GM13976 (cell line): ENCODE measurements at regions not wholly inside any gene's neighbourhood (a gene's known extent, or its start where the extent isn't known, plus 50 kb on each side); places are given as distances from the start of the nearest gene placed in this dataset.

Experiments
- DNase-seq: peaks from one replicate; pipeline ENCODE4 v3.0.0; 2012; ENCODE audit warnings: low spot score
- CTCF ChIP-seq: IDR thresholded peaks from 2 replicates; pipeline ENCODE4 v1.5.1; 2012; ENCODE audit warnings: borderline replicate concordance, mild to moderate bottlenecking; ENCODE audit not compliant: insufficient read depth; ENCODE audit errors: extremely low read depth, missing control alignments, control extremely low read depth
- in situ Hi-C: fragments of 300-500 bp; cut with MboI; formaldehyde crosslinking; loops from one replicate; pipeline ENCODE4 v1.12.0; 2022; ENCODE audit warnings: low sequenced_read_pairs, mixed read lengths, inconsistent platforms; ENCODE audit not compliant: unreplicated experiment

DNA sequence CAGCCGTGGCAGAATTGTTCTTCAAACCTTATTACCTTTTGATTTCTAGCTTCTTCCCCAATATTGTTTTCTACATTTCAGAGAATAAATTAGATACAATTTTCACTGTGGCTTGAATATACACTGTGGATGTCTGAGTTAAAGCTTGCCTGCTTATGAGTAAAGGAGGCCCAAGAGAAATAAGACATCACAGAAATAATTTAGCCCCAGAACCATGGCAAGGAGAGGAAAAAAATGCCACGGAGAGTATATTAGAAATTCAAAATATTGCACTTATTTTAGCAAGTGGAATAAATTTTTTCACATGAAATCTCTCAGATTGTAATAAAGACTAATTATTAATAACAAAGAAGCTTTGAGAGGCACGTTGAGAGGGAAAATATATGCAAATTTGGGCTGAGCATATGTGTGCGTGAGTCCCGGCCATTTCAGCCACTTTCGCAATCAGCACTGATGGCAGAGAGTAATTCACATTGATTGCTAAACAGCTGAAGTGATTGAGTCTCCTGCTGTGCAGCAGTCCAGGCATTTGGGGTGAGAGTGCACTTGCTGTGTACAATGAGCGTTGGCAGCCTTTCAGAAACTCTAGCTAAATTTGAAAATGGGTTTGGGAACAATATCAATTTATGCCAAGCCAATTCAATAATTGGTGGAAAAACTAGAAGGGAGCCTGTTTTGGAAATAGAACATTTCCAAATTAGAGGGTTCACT is 596.0 kb downstream of the EPM2A start:
- DNase-seq, result no peak
- in situ Hi-C loops, result no loop called here

GRCh38 chr6:145139895-145140294 is 595.4 kb downstream of the EPM2A start:
- TF ChIP-seq CTCF, result no peak
- in situ Hi-C loops, result no loop called here
- no peak for DNase-seq

More for the DNA sequence above, 596.0 kb downstream of the EPM2A start:
- TF ChIP-seq CTCF, result no peak

GRCh38 chr6:145141572-145141971 is 593.7 kb downstream of the EPM2A start:
- DNase-seq, result no peak
- TF ChIP-seq CTCF, result no peak
- in situ Hi-C loops, result no loop called here

DNA sequence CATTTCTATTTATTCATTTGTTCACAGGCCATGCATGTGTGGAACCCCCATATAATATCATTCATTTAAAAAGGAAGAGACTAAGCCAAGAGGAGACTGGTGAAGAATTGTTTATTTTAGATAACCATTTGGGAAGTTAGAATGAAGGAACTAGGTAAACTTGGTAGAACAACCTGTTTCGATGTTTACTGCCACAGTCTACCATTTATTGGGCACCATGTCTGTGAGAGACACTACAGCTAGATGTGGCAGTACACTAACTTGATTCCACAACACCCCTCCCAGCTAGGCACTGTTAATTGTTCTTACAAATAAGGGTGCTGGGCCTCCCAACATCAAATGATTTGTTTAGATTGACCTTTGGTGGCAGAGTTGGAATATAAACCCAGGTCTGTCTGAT is 592.4 kb downstream of the EPM2A start:
- DNase-seq, result no peak
- TF ChIP-seq CTCF, result no peak
- in situ Hi-C loops, result no loop called here

DNA sequence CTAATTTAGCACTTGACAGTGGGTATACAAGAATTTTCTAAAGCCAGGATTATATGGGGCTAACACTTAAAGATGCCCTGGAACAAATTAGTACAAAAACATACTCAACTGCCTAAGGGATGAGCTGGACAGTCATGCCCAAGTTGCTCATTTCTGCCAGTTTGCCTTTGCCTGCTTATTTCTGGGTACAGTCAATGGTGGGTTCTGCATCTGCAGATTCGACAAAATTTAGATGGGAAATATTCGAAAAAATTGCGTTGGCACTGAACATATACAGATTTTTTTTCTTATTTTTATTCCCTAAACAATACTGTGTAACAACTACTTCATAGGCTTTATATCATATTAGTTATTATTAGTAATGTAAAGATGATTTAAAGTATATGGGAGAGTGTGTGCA is 591.9 kb downstream of the EPM2A start:
- TF ChIP-seq CTCF, result no peak
- in situ Hi-C loops, result no loop called here
- DNase-seq, result no peak

- in situ Hi-C loops, result no loop called here
- TF ChIP-seq CTCF, result no peak
- no peak for DNase-seq
Measured at GRCh38 chr6:145147559-145147958, 587.8 kb downstream of the EPM2A start.
